Gastrocnemius medialis (tissue), 4 donors: ENCODE measurements at regions not wholly inside any gene's neighbourhood (a gene's known extent, or its start where the extent isn't known, plus 50 kb on each side); places are given as distances from the start of the nearest gene placed in this dataset.

Experiments used
- ATAC-seq, 2 donors: fragments of 150-250 bp; one replicate each; pipeline ENCODE4 v1.9.1; 2016
- DNase-seq, 2 donors: peaks; one replicate each; pipeline ENCODE4 v3.0.0-alpha.2; 2019
- H3K27ac ChIP-seq, 4 donors: fragments of 200-600 bp; sonication (generic); 1 replicate in 1 of 4; 2 replicates in 3 of 4; pipeline ENCODE4 v1.5.1; 2016 to 2018; ENCODE audit warnings: mild to moderate bottlenecking in 2 of 4, moderate library complexity in 1 of 4
- H3K27me3 ChIP-seq, 3 donors: fragments of 200-600 bp; sonication (generic) in 2 of 3; 1 replicate in 1 of 3; 2 replicates in 2 of 3; pipeline versions ENCODE4 v1.5.1 to v1.6.0; 2016 to 2019; ENCODE audit warnings: mild to moderate bottlenecking in 1 of 3, moderate library complexity in 1 of 3
- H3K36me3 ChIP-seq, 2 donors: fragments of 200-600 bp; sonication (generic) in 1 of 2; one replicate each; pipeline ENCODE4 v1.5.1; 2017 to 2018
- H3K4me1 ChIP-seq, 2 donors: fragments of 200-600 bp; sonication (generic) in 1 of 2; one replicate each; pipeline ENCODE4 v1.5.1; 2016 to 2017; ENCODE audit warnings: mild to moderate bottlenecking in 2 of 2
- H3K4me3 ChIP-seq, 4 donors: fragments of 200-600 bp; sonication (generic) in 3 of 4; 1 replicate in 1 of 4; 2 replicates in 3 of 4; pipeline ENCODE4 v1.5.1; 2016 to 2019; ENCODE audit warnings: mild to moderate bottlenecking in 2 of 4
- H3K9me3 ChIP-seq, 3 donors: fragments of 200-600 bp; sonication (generic) in 2 of 3; 1 replicate in 1 of 3; 2 replicates in 2 of 3; pipeline ENCODE4 v1.5.1; 2016 to 2019
- CTCF ChIP-seq, 5 experiments: fragments of 450-650 bp in 3 of 5; fragments of 200-600 bp in 2 of 5; sonication (generic) in 2 of 5; IDR thresholded peaks in 4 of 5; conservative IDR thresholded peaks in 1 of 5; 1 replicate in 4 of 5; 2 replicates in 1 of 5; pipeline ENCODE4 v1.5.1; 2016 to 2019; ENCODE audit warnings: antibody characterized with exemption in 5 of 5, mild to moderate bottlenecking in 3 of 5, moderate library complexity in 3 of 5
- POLR2A ChIP-seq, 2 donors: fragments of 450-650 bp; IDR thresholded peaks; one replicate each; pipeline ENCODE4 v1.6.1; 2017; ENCODE audit warnings: antibody characterized with exemption in 2 of 2, mild to moderate bottlenecking in 2 of 2, moderate library complexity in 2 of 2
- in situ Hi-C, 4 donors: fragments of 200-750 bp; cut with MboI; loops; one replicate each; pipeline versions ENCODE4 v1.15.0 to v1.8.0; 2017; ENCODE audit warnings: low sequenced_read_pairs in 4 of 4
- intact Hi-C: fragments of 100-400 bp; cut with DNase I; formaldehyde crosslinking; loops from one replicate; pipeline ENCODE4 v1.15.1; 2023; ENCODE audit warnings: low total_unique reads

GRCh38 chr3:23682646-23683045 is 123.1 kb upstream of the UBE2E1 start:
- Histone ChIP-seq H3K27ac (no peak overlapping the region), H3K4me3 (no peak overlapping the region), H3K4me1 (peaks cover 7 to 10% of the 10 kb centered on the region in 2 donors), H3K36me3 (no peaks in the 10 kb centered on the region), H3K27me3 (no peaks in the 10 kb centered on the region), H3K9me3 (no peaks in the 10 kb centered on the region)
- TF ChIP-seq POLR2A (IDR thresholded peaks at IDR 0.05) (no peak), CTCF (IDR thresholded peaks at IDR 0.05 in 4 of 5, conservative IDR thresholded peaks at IDR 0.05 in 1 of 5) (no peak)
- intact Hi-C loops (no loop called here), in situ Hi-C loops (no loop called here)
- ATAC-seq: no peak
- DNase-seq: peak in 1 of 2 donors; percentile 27

- intact Hi-C loops (no loop called here), in situ Hi-C loops (no loop called here)
- Histone ChIP-seq H3K4me3 (peak overlapping the region in 1 of 4 donors; percentile 21), H3K9me3 (no peaks in the 10 kb centered on the region), H3K36me3 (no peaks in the 10 kb centered on the region), H3K27me3 (no peaks in the 10 kb centered on the region), H3K4me1 (peaks cover 7 to 10% of the 10 kb centered on the region in 2 donors), H3K27ac (peak overlapping the region; percentile 71 to 88 (median 77))
- peak; percentile 99 for ATAC-seq
- TF ChIP-seq CTCF (IDR thresholded peaks at IDR 0.05 in 4 of 5, conservative IDR thresholded peaks at IDR 0.05 in 1 of 5) (no peak), POLR2A (IDR thresholded peaks at IDR 0.05) (no peak)
- peak; percentile 86 to 91 for DNase-seq
Observed at GRCh38 chr3:23685541-23686258, 120.1 kb upstream of the UBE2E1 start.

GRCh38 chr3:23686519-23686918 is 119.2 kb upstream of the UBE2E1 start:
- intact Hi-C loops (no loop called here), in situ Hi-C loops (no loop called here)
- H3K27me3 ChIP-seq: no peaks in the 10 kb centered on the region
- TF ChIP-seq CTCF (IDR thresholded peaks at IDR 0.05 in 4 of 5, conservative IDR thresholded peaks at IDR 0.05 in 1 of 5) (no peak), POLR2A (IDR thresholded peaks at IDR 0.05) (no peak)
- ATAC-seq (no peak), DNase-seq (no peak)
- H3K4me1 ChIP-seq: peaks cover 7 to 10% of the 10 kb centered on the region in 2 donors
- H3K27ac ChIP-seq: peak overlapping the region in 3 of 4 donors; percentile 76 to 88 (median 78)
- no peaks in the 10 kb centered on the region for H3K36me3 ChIP-seq
- H3K9me3 ChIP-seq: no peaks in the 10 kb centered on the region
- H3K4me3 ChIP-seq: no peak overlapping the region

GRCh38 chr3:23691357-23691895 is 114.3 kb upstream of the UBE2E1 start:
- H3K27me3 ChIP-seq: no peaks in the 10 kb centered on the region
- DNase-seq (no peak), ATAC-seq (no peak)
- intact Hi-C loops (no loop called here), in situ Hi-C loops (no loop called here)
- H3K4me3 ChIP-seq: no peak overlapping the region
- H3K27ac ChIP-seq: no peak overlapping the region
- no peaks in the 10 kb centered on the region for H3K36me3 ChIP-seq
- no peaks in the 10 kb centered on the region for H3K9me3 ChIP-seq
- H3K4me1 ChIP-seq: peaks cover 0 to 4% of the 10 kb centered on the region in 2 donors
- TF ChIP-seq CTCF (IDR thresholded peaks at IDR 0.05 in 4 of 5, conservative IDR thresholded peaks at IDR 0.05 in 1 of 5) (no peak), POLR2A (IDR thresholded peaks at IDR 0.05) (no peak)
